HEK293T (cell line): ENCODE measurements at regions not wholly inside any gene's neighbourhood (a gene's known extent, or its start where the extent isn't known, plus 50 kb on each side); places are given as distances from the start of the nearest gene placed in this dataset.

Experiments used
- BHLHE40 ChIP-seq: fragments of 450-650 bp; IDR thresholded peaks from 2 replicates; pipeline ENCODE4 v1.6.1; 2016; ENCODE audit warnings: mild to moderate bottlenecking, moderate library complexity, borderline replicate concordance
- ELF4 ChIP-seq: fragments of 450-650 bp; IDR thresholded peaks from 2 replicates; pipeline ENCODE4 v1.6.1; 2017; ENCODE audit warnings: antibody characterized with exemption
- FOXK2 ChIP-seq: fragments of 450-650 bp; IDR thresholded peaks from 2 replicates; pipeline ENCODE4 v1.6.1; 2016; ENCODE audit warnings: mild to moderate bottlenecking
- FOXM1 ChIP-seq: fragments of 450-650 bp; IDR thresholded peaks from 2 replicates; pipeline ENCODE4 v1.6.1; 2017; ENCODE audit warnings: mild to moderate bottlenecking, borderline replicate concordance
- NFRKB ChIP-seq: fragments of 450-650 bp; IDR thresholded peaks from 2 replicates; pipeline ENCODE4 v1.6.1; 2016; ENCODE audit warnings: mild to moderate bottlenecking, moderate library complexity
- PKNOX1 ChIP-seq: fragments of 450-650 bp; IDR thresholded peaks from 2 replicates; pipeline ENCODE4 v1.6.1; 2016
- SP1 ChIP-seq: fragments of 450-650 bp; IDR thresholded peaks from 2 replicates; pipeline ENCODE4 v1.6.1; 2017
- SUZ12 ChIP-seq: fragments of 450-650 bp; IDR thresholded peaks from 2 replicates; pipeline ENCODE4 v1.6.1; 2016; ENCODE audit warnings: mild to moderate bottlenecking
- TARDBP ChIP-seq: fragments of 450-650 bp; IDR thresholded peaks from 2 replicates; pipeline ENCODE4 v1.6.1; 2016
- ZNF384 ChIP-seq: fragments of 450-650 bp; IDR thresholded peaks from 2 replicates; pipeline ENCODE4 v1.6.1; 2016

- no peak for TF ChIP-seq TARDBP
- TF ChIP-seq SUZ12 = no peak
- TF ChIP-seq PKNOX1 = no peak
- TF ChIP-seq BHLHE40 = no peak
- no peak for TF ChIP-seq FOXK2
- TF ChIP-seq ELF4 = no peak
- no peak for TF ChIP-seq NFRKB
- TF ChIP-seq ZNF384 = no peak
- TF ChIP-seq FOXM1 = no peak
- TF ChIP-seq SP1 = no peak
Measured at GRCh38 chr9:108078375-108078774, 588.8 kb upstream of the KLF4 start.
